GM10266 (cell line): ENCODE measurements at regions not wholly inside any gene's neighbourhood (a gene's known extent, or its start where the extent isn't known, plus 50 kb on each side); places are given as distances from the start of the nearest gene placed in this dataset.

Experiments
- DNase-seq: peaks from one replicate; pipeline ENCODE4 v3.0.0; 2012; ENCODE audit errors: extremely low spot score
- CTCF ChIP-seq: IDR thresholded peaks from 2 replicates; pipeline ENCODE4 v1.5.1; 2012; ENCODE audit warnings: mild to moderate bottlenecking, low read depth; ENCODE audit not compliant: control insufficient read depth, insufficient read depth; ENCODE audit errors: missing control alignments

GRCh38 chr13:53473397-53473796 is 444.8 kb downstream of the OLFM4 start:
- no peak for DNase-seq
- TF ChIP-seq CTCF, result no peak

GRCh38 chr13:53474878-53475277 is 446.3 kb downstream of the OLFM4 start:
- DNase-seq, result no peak

DNA sequence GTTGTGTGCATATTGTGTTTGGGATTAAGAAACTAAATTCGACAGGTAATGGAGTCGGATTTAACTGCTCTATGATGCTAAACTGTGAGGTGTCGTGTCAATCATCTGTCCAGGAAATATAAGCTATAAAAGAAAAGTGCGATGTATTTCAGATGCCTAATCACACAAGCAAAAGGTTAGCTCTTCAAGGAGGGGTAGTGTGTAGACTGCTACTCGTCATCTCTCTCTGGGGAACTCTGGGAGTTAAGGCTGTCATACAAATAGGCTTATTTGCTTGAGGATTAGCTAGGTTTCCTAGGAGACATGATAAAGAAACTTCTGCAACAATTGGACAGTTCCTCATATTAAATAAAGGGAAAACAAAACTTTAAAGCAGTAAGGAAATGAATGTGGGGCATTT is 462.1 kb downstream of the OLFM4 start:
- no peak for DNase-seq
- TF ChIP-seq CTCF, result no peak

More at GRCh38 chr13:53474878-53475277, 446.3 kb downstream of the OLFM4 start:
- no peak for TF ChIP-seq CTCF

DNA sequence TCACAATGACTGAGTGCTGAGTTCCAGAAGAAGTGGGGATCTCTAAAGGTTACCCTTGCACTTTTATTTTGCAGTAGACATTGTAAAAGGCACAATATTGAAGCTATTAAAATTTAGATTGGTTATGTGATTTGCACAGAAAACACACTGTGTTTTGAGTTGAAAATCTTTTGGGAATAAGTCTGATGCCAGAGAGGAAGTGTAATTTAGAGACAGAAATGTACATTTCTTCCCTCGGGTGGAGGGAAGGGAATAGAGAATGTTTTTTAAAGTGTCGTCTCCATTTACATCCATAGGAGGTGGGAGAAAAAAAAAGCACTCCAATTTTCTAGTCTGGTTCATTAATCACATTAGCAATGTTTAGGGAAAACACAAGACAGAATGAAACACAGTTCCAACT is 465.8 kb downstream of the OLFM4 start:
- no peak for DNase-seq
- no peak for TF ChIP-seq CTCF

DNA sequence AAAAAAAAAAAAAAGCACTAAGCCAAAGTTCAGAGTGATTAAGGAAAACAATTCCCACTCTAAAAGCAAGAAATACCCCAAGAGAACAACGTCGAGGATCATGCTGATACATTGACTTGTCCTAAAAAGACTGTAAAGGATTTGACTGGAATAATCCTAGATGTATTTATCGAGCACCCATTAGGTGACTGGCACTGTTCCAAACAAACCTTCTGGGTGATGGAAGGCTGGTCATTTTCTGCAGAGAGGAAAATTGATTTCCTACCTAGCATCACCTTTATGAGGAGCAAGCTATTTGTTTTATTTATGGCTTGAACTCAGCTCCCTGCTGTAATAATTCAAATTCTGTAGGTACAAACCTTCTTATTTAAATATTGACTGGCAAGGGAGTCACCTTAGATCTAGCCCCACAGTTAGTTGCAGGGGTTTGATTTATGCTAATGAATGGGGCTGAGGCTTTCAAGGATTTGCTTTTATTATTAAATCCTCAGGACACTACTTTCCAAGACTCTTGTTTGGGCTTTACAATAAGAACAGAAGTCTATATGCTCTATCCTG is 471.0 kb downstream of the OLFM4 start:
- no peak for TF ChIP-seq CTCF
- no peak for DNase-seq

- DNase-seq, result no peak
- TF ChIP-seq CTCF, result no peak
These were observed 472.8 kb downstream of the OLFM4 start for GRCh38 chr13:53501387-53501786.

- no peak for TF ChIP-seq CTCF
- no peak for DNase-seq
These were observed 479.1 kb downstream of the OLFM4 start for GRCh38 chr13:53507741-53508140.
